SK-N-SH (cell line): ENCODE measurements at regions not wholly inside any gene's neighbourhood (a gene's known extent, or its start where the extent isn't known, plus 50 kb on each side); places are given as distances from the start of the nearest gene placed in this dataset.

Experiments used
- CTCF ChIA-PET: fragments of 300-600, 350-600 bp; formaldehyde crosslinking; extraction: SDS; loops from one replicate; lab custom pipeline; 2021; lab: Yijun Ruan, JAX
- POLR2A ChIA-PET: fragments of 350-600 bp; sonication (Branson Sonifier 250); formaldehyde crosslinking; extraction: SDS; loops from one replicate; lab custom pipeline; 2020; ENCODE audit warnings: antibody characterized with exemption, inconsistent platforms; lab: Yijun Ruan, JAX
- DNase-seq: peaks from one replicate; pipeline ENCODE4 v3.0.0; 2012
- H2AFZ ChIP-seq: fragments of 200-600 bp; sonication (generic); 2 replicates; pipeline ENCODE4 v1.8.1; 2016; ENCODE audit warnings: antibody characterized with exemption, mild to moderate bottlenecking, low read depth
- H3F3A ChIP-seq: fragments of 200-600 bp; sonication (generic); replicated peaks from 2 replicates; pipeline ENCODE3; 2016; ENCODE audit warnings: antibody characterized with exemption, mild to moderate bottlenecking; ENCODE audit not compliant: insufficient read depth
- H3K27ac ChIP-seq, 2 experiments: fragments of 200-500 bp in 1 of 2; fragments of 200-600 bp in 1 of 2; sonication (Bioruptor generic) in 1 of 2; sonication (generic), shearing (Covaris generic) in 1 of 2; 2 replicates each; pipeline versions ENCODE4 v1.5.1 to v1.6.1; 2014 to 2016; ENCODE audit warnings: low read depth in 2 of 2, inconsistent platforms in 1 of 2, low read length in 1 of 2, mild to moderate bottlenecking in 1 of 2, mixed read lengths in 1 of 2
- H3K27me3 ChIP-seq: fragments of 200-600 bp; sonication (generic), shearing (Covaris generic); 2 replicates; pipeline ENCODE4 v1.6.1; 2016; ENCODE audit warnings: mixed run types; ENCODE audit not compliant: insufficient read depth
- H3K36me3 ChIP-seq, 2 experiments: fragments of 200-500 bp in 1 of 2; fragments of 200-600 bp in 1 of 2; sonication (Bioruptor generic) in 1 of 2; sonication (generic) in 1 of 2; replicated peaks in 1 of 2; 2 replicates each; pipeline versions ENCODE3 to v1.5.1; 2014 to 2016; ENCODE audit warnings: low read length in 1 of 2, mild to moderate bottlenecking in 1 of 2; ENCODE audit not compliant: insufficient read depth in 2 of 2, control insufficient read depth in 1 of 2
- H3K4me1 ChIP-seq, 2 experiments: fragments of 200-500 bp in 1 of 2; fragments of 200-600 bp in 1 of 2; sonication (Bioruptor generic) in 1 of 2; sonication (generic), shearing (Covaris generic) in 1 of 2; 2 replicates each; pipeline versions ENCODE4 v1.5.1 to v1.6.1; 2014 to 2016; ENCODE audit warnings: low read depth in 1 of 2, low read length in 1 of 2, mixed run types in 1 of 2; ENCODE audit not compliant: insufficient read depth in 2 of 2, control insufficient read depth in 1 of 2
- H3K4me2 ChIP-seq: fragments of 200-600 bp; sonication (generic), shearing (Covaris generic); 2 replicates; pipeline ENCODE4 v1.6.1; 2017; ENCODE audit warnings: mixed run types
- H3K4me3 ChIP-seq, 2 experiments: fragments of 200-500 bp in 1 of 2; fragments of 200-600 bp in 1 of 2; sonication (Bioruptor generic) in 1 of 2; sonication (generic), shearing (Covaris generic) in 1 of 2; 2 replicates each; pipeline versions ENCODE4 v1.5.1 to v1.8.1; 2014 to 2016; ENCODE audit warnings: low read depth in 2 of 2, inconsistent platforms in 1 of 2, low read length in 1 of 2, mild to moderate bottlenecking in 1 of 2, mixed read lengths in 1 of 2, moderate library complexity in 1 of 2
- H3K79me2 ChIP-seq: fragments of 200-600 bp; sonication (generic); 2 replicates; pipeline ENCODE4 v1.8.1; 2017; ENCODE audit warnings: mild to moderate bottlenecking; ENCODE audit not compliant: insufficient read depth
- H3K9ac ChIP-seq: fragments of 200-600 bp; sonication (generic); 2 replicates; pipeline ENCODE4 v1.6.1; 2017; ENCODE audit warnings: mixed run types
- H3K9me2 ChIP-seq: fragments of 200-600 bp; sonication (generic); 2 replicates; pipeline ENCODE4 v1.6.1; 2017; ENCODE audit warnings: mixed run types
- H3K9me3 ChIP-seq: fragments of 200-600 bp; sonication (generic); 2 replicates; pipeline ENCODE4 v1.6.1; 2017; ENCODE audit warnings: mixed run types, mild to moderate bottlenecking, moderate library complexity
- H4K20me1 ChIP-seq: fragments of 200-600 bp; sonication (generic); 2 replicates; pipeline ENCODE4 v1.6.1; 2017; ENCODE audit warnings: mild to moderate bottlenecking, mixed run types; ENCODE audit not compliant: insufficient read depth
- CHD2 ChIP-seq: fragments of 150-350 bp; IDR thresholded peaks from 2 replicates; pipeline ENCODE4 v1.6.1; 2018; ENCODE audit warnings: low read length; ENCODE audit not compliant: partially characterized antibody
- FOSL2 ChIP-seq: IDR thresholded peaks from 2 replicates; pipeline ENCODE4 v1.4.0; 2012; ENCODE audit warnings: low read depth, mild to moderate bottlenecking, moderate library complexity, borderline replicate concordance
- GABPA ChIP-seq: IDR thresholded peaks from 2 replicates; pipeline ENCODE4 v1.4.0; 2012; ENCODE audit warnings: low read depth, mild to moderate bottlenecking
- MEF2A ChIP-seq: IDR thresholded peaks from 2 replicates; pipeline ENCODE4 v1.4.0; 2012; ENCODE audit warnings: low read depth, borderline replicate concordance
- MXI1 ChIP-seq: IDR thresholded peaks from 2 replicates; pipeline ENCODE4 v1.6.1; 2012; ENCODE audit warnings: mild to moderate bottlenecking, low read depth, low read length, improper control_type of control experiment
- NFIC ChIP-seq: IDR thresholded peaks from 2 replicates; pipeline ENCODE4 v1.4.0; 2012; ENCODE audit warnings: borderline replicate concordance
- RAD21 ChIP-seq: IDR thresholded peaks from 2 replicates; pipeline ENCODE4 v1.6.1; 2012; ENCODE audit warnings: mild to moderate bottlenecking, low read length
- RFX5 ChIP-seq: IDR thresholded peaks from 2 replicates; pipeline ENCODE4 v1.6.1; 2012; ENCODE audit warnings: mild to moderate bottlenecking, improper control_type of control experiment, low read length
- SMC3 ChIP-seq: IDR thresholded peaks from 2 replicates; pipeline ENCODE4 v1.6.1; 2012; ENCODE audit warnings: low read depth, low read length, improper control_type of control experiment
- TCF12 ChIP-seq: IDR thresholded peaks from 2 replicates; pipeline ENCODE4 v1.4.0; 2012
- WGBS: methylation state at CpG from one replicate; pipeline ENCODE4 v1.1.6; 2017; ENCODE audit warnings: low lambda C conversion rate; 5-methylcytosine and 5-hydroxymethylcytosine counted together
- TF ChIP-seq, protein P1 (sequence below): IDR thresholded peaks from 2 replicates; pipeline ENCODE4 v1.4.0; 2012; ENCODE audit warnings: low read depth, borderline replicate concordance
- TF ChIP-seq, protein P2 (sequence below): fragments of 200-600 bp; sonication (generic); IDR thresholded peaks from 2 replicates; pipeline ENCODE4 v1.6.1; 2017; ENCODE audit warnings: antibody characterized with exemption, mild to moderate bottlenecking, moderate library complexity
- TF ChIP-seq, protein P3 (sequence below): fragments of 150-350 bp; IDR thresholded peaks from 2 replicates; pipeline ENCODE4 v1.6.1; 2016; ENCODE audit warnings: mild to moderate bottlenecking, low read depth, low read length
- TF ChIP-seq, protein P4 (sequence below): IDR thresholded peaks from 2 replicates; pipeline ENCODE4 v1.4.0; 2012; ENCODE audit warnings: low read depth, borderline replicate concordance
- TF ChIP-seq, protein P5 (sequence below): IDR thresholded peaks from 2 replicates; pipeline ENCODE4 v1.6.1; 2012; ENCODE audit warnings: mild to moderate bottlenecking, low read depth, low read length, moderate library complexity
- TF ChIP-seq, protein P6 (sequence below): IDR thresholded peaks from 2 replicates; pipeline ENCODE4 v1.4.0; 2012; ENCODE audit warnings: low read depth

DNA sequence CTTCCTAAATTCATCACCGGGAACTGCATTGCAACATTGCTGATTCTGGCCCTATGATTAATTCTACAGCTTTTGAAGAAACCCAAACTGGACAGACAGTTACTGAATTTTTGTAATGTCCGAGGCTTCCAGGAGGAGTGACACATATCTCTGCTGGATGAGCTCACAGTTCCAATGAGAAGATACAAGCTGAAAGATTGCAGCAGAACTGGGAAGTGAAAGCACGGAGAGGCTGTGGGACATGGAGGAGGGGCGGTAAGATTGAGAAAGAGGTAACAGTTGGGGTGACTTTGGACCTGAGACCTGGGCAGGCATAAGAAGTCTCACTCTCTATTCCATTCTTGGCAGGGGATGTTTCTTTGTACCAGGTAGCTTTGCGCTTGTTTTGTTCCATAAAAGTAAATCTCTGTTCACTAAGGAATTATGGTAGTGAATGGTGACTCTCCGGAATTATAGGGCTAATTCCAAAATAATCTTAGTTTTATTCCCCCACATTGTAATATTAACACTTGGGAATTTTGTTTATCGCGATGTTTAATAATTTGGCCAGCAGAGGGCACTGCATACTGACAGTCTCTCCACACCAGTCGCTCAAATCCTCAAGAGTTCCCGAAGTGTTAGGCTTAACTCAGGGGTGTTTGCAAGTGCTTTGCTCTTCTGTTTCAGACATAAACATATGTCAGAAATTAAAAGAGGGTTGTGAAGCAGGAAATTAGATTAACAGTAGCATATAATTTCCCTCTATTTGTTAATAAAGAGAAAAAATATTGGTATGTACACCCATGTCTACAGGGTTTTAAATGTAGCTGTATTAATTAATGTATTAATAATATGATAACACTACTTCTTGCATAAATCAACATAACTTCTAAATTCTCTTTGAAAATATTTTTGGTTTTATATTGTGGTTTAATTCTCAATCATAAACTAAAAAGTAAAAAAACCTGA is 201.4 kb downstream of the SOCS6 start:
- TF ChIP-seq, protein P1, sequence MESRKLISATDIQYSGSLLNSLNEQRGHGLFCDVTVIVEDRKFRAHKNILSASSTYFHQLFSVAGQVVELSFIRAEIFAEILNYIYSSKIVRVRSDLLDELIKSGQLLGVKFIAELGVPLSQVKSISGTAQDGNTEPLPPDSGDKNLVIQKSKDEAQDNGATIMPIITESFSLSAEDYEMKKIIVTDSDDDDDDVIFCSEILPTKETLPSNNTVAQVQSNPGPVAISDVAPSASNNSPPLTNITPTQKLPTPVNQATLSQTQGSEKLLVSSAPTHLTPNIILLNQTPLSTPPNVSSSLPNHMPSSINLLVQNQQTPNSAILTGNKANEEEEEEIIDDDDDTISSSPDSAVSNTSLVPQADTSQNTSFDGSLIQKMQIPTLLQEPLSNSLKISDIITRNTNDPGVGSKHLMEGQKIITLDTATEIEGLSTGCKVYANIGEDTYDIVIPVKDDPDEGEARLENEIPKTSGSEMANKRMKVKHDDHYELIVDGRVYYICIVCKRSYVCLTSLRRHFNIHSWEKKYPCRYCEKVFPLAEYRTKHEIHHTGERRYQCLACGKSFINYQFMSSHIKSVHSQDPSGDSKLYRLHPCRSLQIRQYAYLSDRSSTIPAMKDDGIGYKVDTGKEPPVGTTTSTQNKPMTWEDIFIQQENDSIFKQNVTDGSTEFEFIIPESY, result peak; percentile 59; the same call in 1 of the 2 replicates
- TF ChIP-seq, protein P2, sequence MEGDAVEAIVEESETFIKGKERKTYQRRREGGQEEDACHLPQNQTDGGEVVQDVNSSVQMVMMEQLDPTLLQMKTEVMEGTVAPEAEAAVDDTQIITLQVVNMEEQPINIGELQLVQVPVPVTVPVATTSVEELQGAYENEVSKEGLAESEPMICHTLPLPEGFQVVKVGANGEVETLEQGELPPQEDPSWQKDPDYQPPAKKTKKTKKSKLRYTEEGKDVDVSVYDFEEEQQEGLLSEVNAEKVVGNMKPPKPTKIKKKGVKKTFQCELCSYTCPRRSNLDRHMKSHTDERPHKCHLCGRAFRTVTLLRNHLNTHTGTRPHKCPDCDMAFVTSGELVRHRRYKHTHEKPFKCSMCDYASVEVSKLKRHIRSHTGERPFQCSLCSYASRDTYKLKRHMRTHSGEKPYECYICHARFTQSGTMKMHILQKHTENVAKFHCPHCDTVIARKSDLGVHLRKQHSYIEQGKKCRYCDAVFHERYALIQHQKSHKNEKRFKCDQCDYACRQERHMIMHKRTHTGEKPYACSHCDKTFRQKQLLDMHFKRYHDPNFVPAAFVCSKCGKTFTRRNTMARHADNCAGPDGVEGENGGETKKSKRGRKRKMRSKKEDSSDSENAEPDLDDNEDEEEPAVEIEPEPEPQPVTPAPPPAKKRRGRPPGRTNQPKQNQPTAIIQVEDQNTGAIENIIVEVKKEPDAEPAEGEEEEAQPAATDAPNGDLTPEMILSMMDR, result peak; percentile 85
- TF ChIP-seq SMC3 (peak; percentile 32; the same call in 1 of the 2 replicates), GABPA (no peak), TCF12 (no peak), NFIC (no peak), FOSL2 (no peak), RFX5 (no peak), RAD21 (peak; percentile 82), CHD2 (peak; percentile 88), MXI1 (no peak), MEF2A (no peak)
- TF ChIP-seq, protein P3, sequence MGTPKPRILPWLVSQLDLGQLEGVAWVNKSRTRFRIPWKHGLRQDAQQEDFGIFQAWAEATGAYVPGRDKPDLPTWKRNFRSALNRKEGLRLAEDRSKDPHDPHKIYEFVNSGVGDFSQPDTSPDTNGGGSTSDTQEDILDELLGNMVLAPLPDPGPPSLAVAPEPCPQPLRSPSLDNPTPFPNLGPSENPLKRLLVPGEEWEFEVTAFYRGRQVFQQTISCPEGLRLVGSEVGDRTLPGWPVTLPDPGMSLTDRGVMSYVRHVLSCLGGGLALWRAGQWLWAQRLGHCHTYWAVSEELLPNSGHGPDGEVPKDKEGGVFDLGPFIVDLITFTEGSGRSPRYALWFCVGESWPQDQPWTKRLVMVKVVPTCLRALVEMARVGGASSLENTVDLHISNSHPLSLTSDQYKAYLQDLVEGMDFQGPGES, result peak; percentile 15; the same call in 1 of the 2 replicates
- TF ChIP-seq, protein P4, sequence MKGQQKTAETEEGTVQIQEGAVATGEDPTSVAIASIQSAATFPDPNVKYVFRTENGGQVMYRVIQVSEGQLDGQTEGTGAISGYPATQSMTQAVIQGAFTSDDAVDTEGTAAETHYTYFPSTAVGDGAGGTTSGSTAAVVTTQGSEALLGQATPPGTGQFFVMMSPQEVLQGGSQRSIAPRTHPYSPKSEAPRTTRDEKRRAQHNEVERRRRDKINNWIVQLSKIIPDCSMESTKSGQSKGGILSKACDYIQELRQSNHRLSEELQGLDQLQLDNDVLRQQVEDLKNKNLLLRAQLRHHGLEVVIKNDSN, result no peak
- TF ChIP-seq, protein P5, sequence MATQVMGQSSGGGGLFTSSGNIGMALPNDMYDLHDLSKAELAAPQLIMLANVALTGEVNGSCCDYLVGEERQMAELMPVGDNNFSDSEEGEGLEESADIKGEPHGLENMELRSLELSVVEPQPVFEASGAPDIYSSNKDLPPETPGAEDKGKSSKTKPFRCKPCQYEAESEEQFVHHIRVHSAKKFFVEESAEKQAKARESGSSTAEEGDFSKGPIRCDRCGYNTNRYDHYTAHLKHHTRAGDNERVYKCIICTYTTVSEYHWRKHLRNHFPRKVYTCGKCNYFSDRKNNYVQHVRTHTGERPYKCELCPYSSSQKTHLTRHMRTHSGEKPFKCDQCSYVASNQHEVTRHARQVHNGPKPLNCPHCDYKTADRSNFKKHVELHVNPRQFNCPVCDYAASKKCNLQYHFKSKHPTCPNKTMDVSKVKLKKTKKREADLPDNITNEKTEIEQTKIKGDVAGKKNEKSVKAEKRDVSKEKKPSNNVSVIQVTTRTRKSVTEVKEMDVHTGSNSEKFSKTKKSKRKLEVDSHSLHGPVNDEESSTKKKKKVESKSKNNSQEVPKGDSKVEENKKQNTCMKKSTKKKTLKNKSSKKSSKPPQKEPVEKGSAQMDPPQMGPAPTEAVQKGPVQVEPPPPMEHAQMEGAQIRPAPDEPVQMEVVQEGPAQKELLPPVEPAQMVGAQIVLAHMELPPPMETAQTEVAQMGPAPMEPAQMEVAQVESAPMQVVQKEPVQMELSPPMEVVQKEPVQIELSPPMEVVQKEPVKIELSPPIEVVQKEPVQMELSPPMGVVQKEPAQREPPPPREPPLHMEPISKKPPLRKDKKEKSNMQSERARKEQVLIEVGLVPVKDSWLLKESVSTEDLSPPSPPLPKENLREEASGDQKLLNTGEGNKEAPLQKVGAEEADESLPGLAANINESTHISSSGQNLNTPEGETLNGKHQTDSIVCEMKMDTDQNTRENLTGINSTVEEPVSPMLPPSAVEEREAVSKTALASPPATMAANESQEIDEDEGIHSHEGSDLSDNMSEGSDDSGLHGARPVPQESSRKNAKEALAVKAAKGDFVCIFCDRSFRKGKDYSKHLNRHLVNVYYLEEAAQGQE, result no peak
- TF ChIP-seq, protein P6, sequence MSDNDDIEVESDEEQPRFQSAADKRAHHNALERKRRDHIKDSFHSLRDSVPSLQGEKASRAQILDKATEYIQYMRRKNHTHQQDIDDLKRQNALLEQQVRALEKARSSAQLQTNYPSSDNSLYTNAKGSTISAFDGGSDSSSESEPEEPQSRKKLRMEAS, result no peak
- no peaks in the 10 kb centered on the region for H3K27me3 ChIP-seq
- 23% methylated on average over 10 of the region's 10 CpGs for WGBS
- H3K4me2 ChIP-seq, result peak overlapping the region; percentile 67; the same call in 1 of the 2 replicates
- no peaks in the 10 kb centered on the region for H3K9me3 ChIP-seq
- 0 out of 2 replicates have a peak overlapping the region, but pooled peaks have one; percentile 12 for H3K9ac ChIP-seq
- DNase-seq, result peak; percentile 47
- H3F3A ChIP-seq, result no peaks in the 10 kb centered on the region
- peak overlapping the region; percentile 76; the same call in 1 of the 2 replicates for H2AFZ ChIP-seq
- no peaks in the 10 kb centered on the region for H3K79me2 ChIP-seq
- ChIA-PET CTCF (interaction anchor here (0.6 to 3.6 kb wide), 30 partner anchors 8 to 1413 kb away, joined by 3 to 82 read pairs (median 4); no protein-coding TSS in a partner anchor), POLR2A (interaction anchor here (0.5 kb wide), 1 partner anchor 15 kb away, joined by 3 read pairs; no protein-coding TSS in a partner anchor)
- H3K27ac ChIP-seq, result peak overlapping the region in 1 of 2 experiments; percentile 53; a peak in 1 of 4 replicates
- peak overlapping the region in 1 of 2 experiments; percentile 44; a peak in 2 of 4 replicates for H3K4me3 ChIP-seq
- no peaks in the 10 kb centered on the region for H4K20me1 ChIP-seq
- peaks cover 6% of the 10 kb centered on the region in 2 experiments; a peak in 3 of 4 replicates for H3K4me1 ChIP-seq
- peaks cover 0 to 6% of the 10 kb centered on the region in 2 experiments for H3K36me3 ChIP-seq
- H3K9me2 ChIP-seq, result no peaks in the 10 kb centered on the region
